ENCODE measurements at regions not wholly inside any gene's neighbourhood (a gene's known extent, or its start where the extent isn't known, plus 50 kb on each side); places are given as distances from the start of the nearest gene placed in this dataset.

GRCh38 chr16:13767215-13767614 lies 152.7 kb upstream of the ERCC4 start:
- POLR2A ChIA-PET: no interaction called here
- CTCF ChIA-PET: no interaction called here
- TF ChIP-seq ARNT (IDR thresholded peaks at IDR 0.05) (no peak), HDGF (IDR thresholded peaks at IDR 0.05; ENCODE audit: borderline replicate concordance) (no peak), ELF4 (IDR thresholded peaks at IDR 0.05) (no peak)
- DNase-seq (ENCODE audit: extremely low spot score): no peak

- ChIA-PET POLR2A (no interaction called here), CTCF (no interaction called here)
These were observed 151.5 kb upstream of the ERCC4 start for GRCh38 chr16:13768471-13768870.

GRCh38 chr16:13770436-13770835 lies 149.5 kb upstream of the ERCC4 start:
- ChIA-PET CTCF (no interaction called here), POLR2A (no interaction called here)
- TF ChIP-seq LEF1 (IDR thresholded peaks at IDR 0.05; ENCODE audit: borderline replicate concordance): no peak
- no peak for TF ChIP-seq NFRKB (IDR thresholded peaks at IDR 0.05)
- no peak for TF ChIP-seq FOXA1 (IDR thresholded peaks at IDR 0.05)
- no peak for TF ChIP-seq HDGF (IDR thresholded peaks at IDR 0.05; ENCODE audit: borderline replicate concordance)
- TF ChIP-seq SUZ12 (IDR thresholded peaks at IDR 0.05): no peak
- TF ChIP-seq TARDBP (IDR thresholded peaks at IDR 0.05): no peak
- no peak for TF ChIP-seq FOXK2 (IDR thresholded peaks at IDR 0.05)
- no peak for TF ChIP-seq CTBP1 (IDR thresholded peaks at IDR 0.05; ENCODE audit: borderline replicate concordance)
- no peak for TF ChIP-seq L3MBTL2 (conservative IDR thresholded peaks at IDR 0.05)
- no peak for TF ChIP-seq ARNT (IDR thresholded peaks at IDR 0.05)
- TF ChIP-seq ZNF384 (IDR thresholded peaks at IDR 0.05): no peak
- TF ChIP-seq PKNOX1 (IDR thresholded peaks at IDR 0.05): no peak
- no peak for TF ChIP-seq BHLHE40 (IDR thresholded peaks at IDR 0.05; ENCODE audit: borderline replicate concordance)
- TF ChIP-seq SP1 (IDR thresholded peaks at IDR 0.05): no peak
- no peak for TF ChIP-seq FOXM1 (IDR thresholded peaks at IDR 0.05; ENCODE audit: borderline replicate concordance)
- TF ChIP-seq ELF4 (IDR thresholded peaks at IDR 0.05): no peak
- no peak for DNase-seq (ENCODE audit: extremely low spot score)

More at GRCh38 chr16:13768471-13768870, 151.5 kb upstream of the ERCC4 start:
- TF ChIP-seq HDGF (IDR thresholded peaks at IDR 0.05; ENCODE audit: borderline replicate concordance) (no peak), CTBP1 (IDR thresholded peaks at IDR 0.05; ENCODE audit: borderline replicate concordance) (no peak), LEF1 (IDR thresholded peaks at IDR 0.05; ENCODE audit: borderline replicate concordance) (no peak), SUZ12 (IDR thresholded peaks at IDR 0.05) (no peak), ELF4 (IDR thresholded peaks at IDR 0.05) (no peak), FOXA1 (IDR thresholded peaks at IDR 0.05) (no peak), BHLHE40 (IDR thresholded peaks at IDR 0.05; ENCODE audit: borderline replicate concordance) (no peak), PKNOX1 (IDR thresholded peaks at IDR 0.05) (no peak)
- no peak for DNase-seq (ENCODE audit: extremely low spot score)

GRCh38 chr16:13772782-13773181 lies 147.2 kb upstream of the ERCC4 start:
- POLR2A ChIA-PET: no interaction called here
- no peak for DNase-seq (ENCODE audit: extremely low spot score)
- CTCF ChIA-PET: no interaction called here
- TF ChIP-seq LEF1 (IDR thresholded peaks at IDR 0.05; ENCODE audit: borderline replicate concordance): no peak
- no peak for TF ChIP-seq SUZ12 (IDR thresholded peaks at IDR 0.05)
- TF ChIP-seq NFRKB (IDR thresholded peaks at IDR 0.05): no peak
- no peak for TF ChIP-seq TARDBP (IDR thresholded peaks at IDR 0.05)
- TF ChIP-seq BHLHE40 (IDR thresholded peaks at IDR 0.05; ENCODE audit: borderline replicate concordance): no peak
- TF ChIP-seq FOXK2 (IDR thresholded peaks at IDR 0.05): no peak
- TF ChIP-seq PKNOX1 (IDR thresholded peaks at IDR 0.05): no peak
- no peak for TF ChIP-seq ELF4 (IDR thresholded peaks at IDR 0.05)
- TF ChIP-seq ZNF384 (IDR thresholded peaks at IDR 0.05): no peak
- no peak for TF ChIP-seq CTBP1 (IDR thresholded peaks at IDR 0.05; ENCODE audit: borderline replicate concordance)
- TF ChIP-seq ARNT (IDR thresholded peaks at IDR 0.05): no peak
- TF ChIP-seq FOXM1 (IDR thresholded peaks at IDR 0.05; ENCODE audit: borderline replicate concordance): no peak
- no peak for TF ChIP-seq SP1 (IDR thresholded peaks at IDR 0.05)
- TF ChIP-seq L3MBTL2 (conservative IDR thresholded peaks at IDR 0.05): no peak
- no peak for TF ChIP-seq HDGF (IDR thresholded peaks at IDR 0.05; ENCODE audit: borderline replicate concordance)

- CTCF ChIA-PET: no interaction called here
- no peak for DNase-seq (ENCODE audit: extremely low spot score)
- no peak for TF ChIP-seq ELF4 (IDR thresholded peaks at IDR 0.05)
- TF ChIP-seq LEF1 (IDR thresholded peaks at IDR 0.05; ENCODE audit: borderline replicate concordance): no peak
- no peak for TF ChIP-seq FOXM1 (IDR thresholded peaks at IDR 0.05; ENCODE audit: borderline replicate concordance)
- no peak for TF ChIP-seq HDGF (IDR thresholded peaks at IDR 0.05; ENCODE audit: borderline replicate concordance)
- TF ChIP-seq ZNF384 (IDR thresholded peaks at IDR 0.05): no peak
- TF ChIP-seq NFRKB (IDR thresholded peaks at IDR 0.05): no peak
- TF ChIP-seq L3MBTL2 (conservative IDR thresholded peaks at IDR 0.05): no peak
- no peak for TF ChIP-seq BHLHE40 (IDR thresholded peaks at IDR 0.05; ENCODE audit: borderline replicate concordance)
- no peak for TF ChIP-seq FOXK2 (IDR thresholded peaks at IDR 0.05)
- TF ChIP-seq PKNOX1 (IDR thresholded peaks at IDR 0.05): no peak
- TF ChIP-seq FOXA1 (IDR thresholded peaks at IDR 0.05): no peak
- no peak for TF ChIP-seq ARNT (IDR thresholded peaks at IDR 0.05)
- POLR2A ChIA-PET: no interaction called here
These were observed 140.3 kb upstream of the ERCC4 start for GRCh38 chr16:13779676-13780075.

Data from HEK293T (cell line).